Body of pancreas (tissue), 4 donors: ENCODE measurements at regions not wholly inside any gene's neighbourhood (a gene's known extent, or its start where the extent isn't known, plus 50 kb on each side); places are given as distances from the start of the nearest gene placed in this dataset.

Experiments
- POLR2A ChIP-seq, 3 donors: fragments of 450-650 bp; IDR thresholded peaks; one replicate each; pipeline ENCODE4 v1.6.1; 2016; ENCODE audit warnings: antibody characterized with exemption in 3 of 3, mild to moderate bottlenecking in 2 of 3
- TF ChIP-seq, protein P1 (sequence below), 7 experiments: fragments of 450-650 bp in 4 of 7; fragments of 200-600 bp in 3 of 7; sonication (generic) in 3 of 7; IDR thresholded peaks; one replicate each; pipeline ENCODE4 v1.5.1; 2016 to 2019; ENCODE audit warnings: antibody characterized with exemption in 7 of 7

DNA sequence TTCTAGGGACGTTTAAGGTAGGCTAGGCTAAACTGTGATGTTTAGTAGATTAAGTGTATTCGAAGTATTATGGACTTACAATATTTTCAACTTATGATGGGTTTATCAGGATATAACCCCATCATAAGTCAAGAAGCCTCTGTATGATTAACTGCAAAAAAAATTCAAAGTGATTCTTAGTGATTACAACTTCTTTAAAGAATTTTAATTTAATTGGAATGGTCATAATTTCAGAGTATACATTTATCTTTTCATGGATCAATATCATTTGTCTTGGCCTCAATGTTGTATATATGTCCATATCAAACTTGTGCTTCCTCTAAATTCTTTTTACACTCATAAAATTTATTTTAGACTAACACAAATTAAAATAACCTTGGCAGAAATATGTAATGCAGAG, 183.3 kb upstream of the LRP1B start:
- TF ChIP-seq, protein P1, sequence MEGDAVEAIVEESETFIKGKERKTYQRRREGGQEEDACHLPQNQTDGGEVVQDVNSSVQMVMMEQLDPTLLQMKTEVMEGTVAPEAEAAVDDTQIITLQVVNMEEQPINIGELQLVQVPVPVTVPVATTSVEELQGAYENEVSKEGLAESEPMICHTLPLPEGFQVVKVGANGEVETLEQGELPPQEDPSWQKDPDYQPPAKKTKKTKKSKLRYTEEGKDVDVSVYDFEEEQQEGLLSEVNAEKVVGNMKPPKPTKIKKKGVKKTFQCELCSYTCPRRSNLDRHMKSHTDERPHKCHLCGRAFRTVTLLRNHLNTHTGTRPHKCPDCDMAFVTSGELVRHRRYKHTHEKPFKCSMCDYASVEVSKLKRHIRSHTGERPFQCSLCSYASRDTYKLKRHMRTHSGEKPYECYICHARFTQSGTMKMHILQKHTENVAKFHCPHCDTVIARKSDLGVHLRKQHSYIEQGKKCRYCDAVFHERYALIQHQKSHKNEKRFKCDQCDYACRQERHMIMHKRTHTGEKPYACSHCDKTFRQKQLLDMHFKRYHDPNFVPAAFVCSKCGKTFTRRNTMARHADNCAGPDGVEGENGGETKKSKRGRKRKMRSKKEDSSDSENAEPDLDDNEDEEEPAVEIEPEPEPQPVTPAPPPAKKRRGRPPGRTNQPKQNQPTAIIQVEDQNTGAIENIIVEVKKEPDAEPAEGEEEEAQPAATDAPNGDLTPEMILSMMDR (IDR thresholded peaks at IDR 0.05), result no peak
- TF ChIP-seq POLR2A (IDR thresholded peaks at IDR 0.05), result no peak
